ENCODE measurements at regions not wholly inside any gene's neighbourhood (a gene's known extent, or its start where the extent isn't known, plus 50 kb on each side); places are given as distances from the start of the nearest gene placed in this dataset.
"Not testable (repeated sequence)": the region's sequence is repeated elsewhere in the genome, so short reads cannot be mapped to it uniquely, and the experiment has no call there.

DNA sequence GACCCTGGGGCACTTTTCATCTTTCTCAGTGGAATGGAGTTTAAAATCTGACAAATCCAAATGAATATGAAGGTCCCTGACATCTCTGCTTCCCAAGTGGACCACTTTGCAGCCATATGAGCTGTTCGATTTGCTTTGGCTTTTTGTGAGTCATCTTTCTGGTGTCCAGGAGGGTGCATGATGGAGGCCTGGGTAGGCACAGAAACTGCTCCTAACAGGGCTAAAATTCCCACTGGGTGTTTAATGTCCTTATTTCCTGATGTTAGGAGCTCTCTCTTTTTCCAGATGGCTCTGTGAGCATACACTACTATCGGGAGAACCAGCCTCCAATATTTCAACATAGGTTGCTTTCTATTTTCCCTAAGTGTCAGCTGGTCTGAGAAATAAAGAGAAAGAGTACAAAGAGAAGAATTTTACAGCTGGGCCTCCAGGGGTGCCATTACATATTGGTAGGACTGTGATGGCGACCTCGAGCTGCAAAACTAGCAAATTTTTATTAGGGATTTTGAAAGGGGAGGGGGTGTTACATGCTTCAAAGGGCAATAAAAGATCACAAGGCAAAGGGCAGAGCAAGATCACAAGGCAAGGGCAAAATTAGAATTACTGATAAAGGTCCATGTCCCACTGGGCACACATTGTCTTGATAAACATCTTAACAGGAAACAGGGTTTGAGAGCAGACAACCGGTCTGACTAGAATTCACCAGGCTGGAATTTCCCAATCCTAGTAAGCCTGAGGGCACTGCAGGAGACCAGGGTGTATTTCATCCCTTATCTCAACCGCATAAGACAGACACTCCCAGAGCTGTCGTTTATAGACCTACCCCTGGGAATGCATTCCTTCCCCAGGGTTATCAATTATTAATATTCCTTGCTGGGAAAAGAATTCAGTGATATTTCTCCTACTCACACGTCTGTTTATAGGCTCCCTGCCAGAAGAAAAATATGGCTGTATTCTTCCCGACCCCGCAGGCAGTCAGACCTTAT lies 236.7 kb upstream of the SGCD start:
- not testable (repeated sequence) for DNase-seq

DNA sequence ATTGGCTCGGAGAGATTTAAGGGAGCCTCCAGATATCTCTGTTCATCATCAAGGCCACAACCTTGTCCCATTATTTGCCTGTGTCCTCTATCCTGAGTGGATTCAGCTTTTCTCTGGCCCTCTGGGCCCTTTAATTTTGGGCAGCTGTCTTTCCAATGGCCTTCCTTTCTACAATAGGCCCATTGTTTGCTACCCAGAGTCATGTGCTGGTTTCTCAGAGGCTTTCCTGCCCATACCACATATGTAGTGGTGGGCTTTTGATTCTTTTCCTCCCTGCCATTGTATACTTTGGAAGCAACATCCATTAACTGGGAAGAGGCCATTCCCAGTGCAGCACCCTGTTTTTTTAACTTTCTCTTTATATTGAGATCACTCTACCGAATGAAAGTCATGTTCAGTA lies 233.9 kb upstream of the SGCD start:
- no peak for DNase-seq

DNA sequence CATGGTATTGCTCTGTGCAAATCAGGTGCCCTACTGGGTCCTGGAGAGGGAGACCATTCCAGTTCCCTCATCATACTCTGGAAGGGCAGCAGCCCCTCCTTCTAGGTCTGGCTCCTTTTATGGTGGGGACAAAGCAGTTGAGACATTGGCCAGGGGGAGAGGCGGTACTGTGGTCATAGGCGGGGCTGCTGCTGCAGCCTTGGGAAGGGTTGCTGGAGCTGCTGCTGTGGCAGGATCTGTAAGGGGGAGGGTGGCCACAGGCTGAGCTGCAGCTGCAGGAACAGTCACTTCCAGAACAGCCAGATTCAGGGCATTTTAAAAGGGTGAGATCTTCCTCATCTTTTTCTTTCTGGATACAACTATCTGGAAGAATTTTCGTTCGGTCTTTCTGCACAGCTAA lies 233.0 kb upstream of the SGCD start:
- DNase-seq, result no peak

DNA sequence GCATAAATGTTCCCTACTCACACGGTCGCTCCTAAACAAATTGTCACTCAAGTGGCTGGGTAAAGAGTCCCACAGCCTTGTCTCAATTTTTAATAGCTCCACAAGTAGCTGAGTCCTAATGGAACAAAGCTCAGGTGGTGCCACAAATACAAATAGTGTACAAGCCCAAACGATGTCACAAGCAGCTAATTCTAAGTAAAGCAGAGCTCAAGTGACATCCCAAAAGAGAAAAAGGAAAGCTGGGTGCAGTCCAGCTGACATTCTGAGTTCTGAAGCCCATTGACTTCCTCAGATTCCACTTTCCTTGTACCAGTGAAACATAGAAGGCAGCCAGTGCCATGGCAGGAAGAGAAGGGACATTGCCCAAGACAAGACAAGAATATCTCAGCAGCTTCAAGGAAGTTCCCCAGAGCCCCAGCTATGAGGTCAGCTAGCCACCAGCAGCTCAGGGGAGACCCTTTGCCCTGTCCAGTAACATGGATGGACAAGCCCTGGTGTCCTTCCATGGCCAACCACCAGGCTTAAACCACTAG lies 231.2 kb upstream of the SGCD start:
- no peak for DNase-seq

DNA sequence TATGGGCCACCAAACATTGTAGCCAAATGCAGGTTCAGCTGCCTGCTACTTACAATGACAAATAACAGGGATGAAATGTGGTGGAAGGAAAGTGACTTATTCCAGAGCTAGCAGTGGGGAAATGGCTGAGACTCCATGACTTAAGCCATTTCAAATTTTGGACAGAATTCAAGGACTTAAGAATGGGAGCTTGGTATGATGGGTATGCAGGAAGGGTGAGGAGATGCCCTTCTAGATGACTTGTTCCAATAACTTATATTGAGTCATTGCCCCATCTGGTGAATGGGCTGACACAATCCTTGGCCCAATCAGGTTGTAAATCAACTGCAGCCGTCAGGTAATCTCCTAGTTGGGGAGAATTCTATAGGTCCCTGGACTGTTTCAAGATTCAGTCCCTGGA lies 230.7 kb upstream of the SGCD start:
- DNase-seq, result no peak

DNA sequence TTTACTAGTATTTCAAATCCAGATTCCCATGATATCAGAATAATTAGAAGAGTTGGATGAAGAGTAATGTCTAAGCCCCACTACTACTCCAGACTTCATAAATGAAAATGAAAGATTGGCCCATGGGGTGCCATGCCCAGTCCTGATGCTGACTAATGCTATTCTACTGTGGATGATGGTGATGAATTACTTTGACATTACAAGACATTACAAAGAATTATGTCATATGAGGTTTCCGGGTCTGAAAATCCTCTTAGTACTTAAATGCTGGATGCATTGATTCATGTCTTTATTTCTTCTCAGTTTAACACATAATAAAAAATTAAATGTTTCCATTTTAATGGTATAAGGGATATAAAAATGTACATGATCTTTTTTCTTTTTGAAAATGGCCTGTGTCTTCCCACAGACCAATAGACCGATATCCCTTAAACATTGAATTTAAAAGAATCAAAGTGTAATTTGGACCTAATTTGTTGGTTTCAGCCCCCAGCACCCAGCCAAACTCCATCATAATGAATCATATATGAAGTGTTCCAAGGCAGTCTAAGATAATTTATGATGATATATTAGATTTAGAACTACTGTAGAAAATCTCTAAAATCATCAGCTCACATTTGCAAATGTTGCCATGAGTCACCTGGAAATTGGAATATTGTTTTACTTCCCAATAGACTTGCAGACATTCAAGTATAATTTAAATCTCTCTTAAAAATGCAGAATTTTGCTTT lies 223.6 kb upstream of the SGCD start:
- no peak for DNase-seq

DNA sequence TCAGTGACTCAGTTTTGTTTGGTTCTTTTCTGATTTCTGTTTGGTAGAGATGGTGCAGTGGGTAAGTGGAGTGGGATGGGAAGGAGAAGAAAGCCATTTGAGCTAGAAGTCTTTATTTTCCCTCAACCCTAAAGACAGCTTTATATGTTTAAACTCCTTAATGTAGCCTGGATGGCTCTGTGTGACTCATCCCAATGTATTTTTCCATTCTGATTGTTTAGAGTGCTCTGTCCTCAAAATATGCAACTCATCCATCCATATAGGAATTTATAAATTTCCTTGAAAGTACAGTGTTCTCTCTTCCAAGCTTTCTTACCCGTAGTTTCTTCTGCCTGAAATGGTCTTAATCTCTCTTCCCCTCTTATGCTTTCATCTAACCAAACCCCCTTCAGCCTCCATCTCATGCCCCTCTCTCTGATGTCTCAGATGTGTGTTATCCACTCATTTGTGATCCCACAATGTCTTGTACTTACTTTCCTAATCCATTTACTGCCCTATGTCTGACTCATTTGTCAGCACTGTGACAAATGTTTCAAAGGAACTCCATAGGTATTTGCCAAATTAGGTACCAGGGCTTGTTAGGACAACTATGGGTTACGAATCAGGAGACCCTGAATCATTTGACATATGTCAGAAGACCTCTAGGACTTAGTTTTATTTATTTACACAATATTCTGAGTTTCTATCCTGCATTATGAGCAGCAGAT lies 217.5 kb upstream of the SGCD start:
- DNase-seq, result no peak

DNA sequence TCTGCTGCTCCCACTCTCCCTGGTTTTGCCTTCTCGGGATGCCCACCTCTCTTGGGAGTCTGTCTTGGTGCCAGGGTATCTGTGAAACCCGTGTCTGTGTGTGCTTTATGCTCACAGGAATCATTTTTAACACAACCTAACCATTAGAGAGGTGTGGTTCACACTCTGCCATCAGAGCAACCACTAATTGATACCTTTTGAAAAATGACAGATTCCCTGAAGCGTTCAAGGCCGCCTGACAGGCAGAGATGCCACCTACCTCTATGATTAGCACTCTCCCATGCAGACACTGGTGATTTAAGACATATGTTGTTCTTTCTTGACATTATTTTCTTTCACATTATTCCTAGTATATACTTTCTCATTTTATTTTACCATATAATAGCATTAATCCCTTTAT lies 207.3 kb upstream of the SGCD start:
- no peak for DNase-seq

DNA sequence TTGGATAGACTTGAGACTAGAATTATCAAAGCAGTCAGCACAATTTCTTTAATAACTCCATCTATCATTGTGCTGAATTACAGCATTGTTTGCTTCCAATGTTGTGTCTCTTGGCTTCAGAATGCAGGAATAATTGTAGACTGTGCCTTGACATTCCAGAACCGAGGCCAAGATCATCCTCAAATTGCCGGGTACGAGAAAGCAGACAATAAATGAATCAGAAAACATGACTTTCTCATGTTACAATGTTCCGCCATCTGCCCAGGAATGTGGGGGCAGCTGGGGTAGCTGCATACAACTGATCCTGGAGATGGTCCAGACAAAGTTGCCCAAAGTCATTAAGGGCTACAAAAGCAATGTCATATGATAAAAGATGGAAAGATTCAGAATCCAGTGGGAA lies 206.2 kb upstream of the SGCD start:
- no peak for DNase-seq

DNA sequence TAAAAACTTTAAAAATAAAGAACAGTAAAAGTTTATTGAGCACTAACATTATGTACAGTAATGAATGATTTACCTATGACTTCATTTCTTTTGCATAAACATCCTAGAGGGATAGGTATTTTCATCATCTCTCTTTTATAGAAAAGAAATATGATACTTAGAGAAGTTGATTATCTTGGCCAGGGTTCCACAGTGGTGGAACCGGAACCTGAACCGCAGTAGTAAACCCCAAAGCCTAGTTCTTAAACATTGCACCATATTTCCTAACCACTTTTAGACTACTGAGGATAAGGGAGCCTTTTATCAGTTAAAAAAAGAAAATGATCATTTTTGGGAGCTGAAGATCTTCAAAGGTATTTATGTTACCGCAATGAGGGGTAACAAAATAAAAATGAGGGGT lies 205.7 kb upstream of the SGCD start:
- DNase-seq, result no peak

DNA sequence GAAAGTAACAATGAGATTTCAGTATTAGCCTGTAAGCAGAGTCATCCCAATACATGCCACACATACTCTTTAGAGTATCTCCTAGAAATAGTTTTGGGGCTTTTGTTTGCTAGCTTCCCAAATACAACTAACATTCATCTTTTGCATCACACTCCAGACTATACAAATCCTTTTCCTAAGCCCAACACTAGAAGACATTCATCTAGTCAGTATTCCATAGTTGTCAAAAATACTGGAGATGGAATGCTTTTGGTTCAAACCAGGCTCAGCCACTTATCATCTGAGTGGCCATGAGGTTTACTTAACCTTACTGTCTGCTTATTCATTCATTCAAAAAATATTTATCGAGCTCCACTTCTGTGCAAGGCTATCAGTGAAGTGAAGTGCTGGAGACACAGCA lies 205.1 kb upstream of the SGCD start:
- no peak for DNase-seq

DNA sequence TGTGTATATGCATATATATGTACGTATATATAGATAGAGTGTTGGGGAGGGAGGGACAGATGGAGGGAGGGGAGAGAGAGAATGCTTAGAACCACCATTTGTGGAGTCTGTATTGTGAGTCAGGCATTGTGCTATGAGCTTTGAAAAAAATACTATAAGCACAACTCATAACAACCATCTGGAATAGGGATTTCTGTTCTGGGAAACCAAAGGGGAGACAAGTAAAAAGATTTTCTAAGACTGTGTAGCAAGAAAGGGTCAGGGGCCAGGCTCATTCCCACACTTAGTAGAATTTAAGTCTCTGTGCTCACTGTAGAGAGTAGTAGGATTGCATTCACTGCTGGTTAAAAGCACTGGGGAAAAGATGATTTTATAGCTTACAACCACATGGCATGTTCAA lies 202.3 kb upstream of the SGCD start:
- DNase-seq, result no peak

DNA sequence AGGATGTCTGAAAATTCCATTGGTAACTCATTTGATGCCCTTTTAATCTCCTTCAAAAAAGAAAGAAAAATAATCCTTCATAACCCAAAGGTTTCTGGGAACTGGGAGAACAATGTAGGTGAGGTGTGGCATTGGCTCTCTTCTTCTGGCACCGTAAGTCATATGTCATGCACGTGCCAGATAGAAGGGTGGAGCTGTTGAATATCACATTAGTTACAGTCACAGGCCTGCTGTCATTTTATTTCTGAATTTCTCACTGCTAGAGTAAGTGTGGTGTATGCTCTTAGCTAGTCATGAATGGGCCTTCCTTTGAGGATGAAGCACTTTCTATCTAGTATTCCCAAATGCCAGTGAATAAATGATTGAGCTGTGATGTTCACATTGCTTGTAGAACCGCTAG lies 201.8 kb upstream of the SGCD start:
- no peak for DNase-seq

DNA sequence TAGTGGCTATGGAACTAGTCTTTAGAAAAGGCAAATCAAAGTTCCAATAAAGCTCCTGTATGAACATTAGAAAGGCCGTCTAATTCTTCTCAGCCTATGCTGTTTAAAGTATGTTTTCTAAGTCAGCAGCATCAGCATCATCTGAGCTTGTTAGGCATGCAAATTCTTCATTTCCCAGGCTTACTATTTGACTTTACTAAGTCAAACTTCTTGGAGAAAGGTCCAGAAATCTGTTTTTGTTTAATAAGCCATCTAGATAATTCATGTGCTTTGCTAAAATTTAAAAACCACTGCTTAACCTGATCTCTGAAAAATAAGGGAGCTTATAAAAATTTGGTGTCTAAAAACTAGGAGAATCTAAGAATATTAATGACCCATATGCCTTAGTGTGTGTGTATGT lies 200.2 kb upstream of the SGCD start:
- no peak for DNase-seq

DNA sequence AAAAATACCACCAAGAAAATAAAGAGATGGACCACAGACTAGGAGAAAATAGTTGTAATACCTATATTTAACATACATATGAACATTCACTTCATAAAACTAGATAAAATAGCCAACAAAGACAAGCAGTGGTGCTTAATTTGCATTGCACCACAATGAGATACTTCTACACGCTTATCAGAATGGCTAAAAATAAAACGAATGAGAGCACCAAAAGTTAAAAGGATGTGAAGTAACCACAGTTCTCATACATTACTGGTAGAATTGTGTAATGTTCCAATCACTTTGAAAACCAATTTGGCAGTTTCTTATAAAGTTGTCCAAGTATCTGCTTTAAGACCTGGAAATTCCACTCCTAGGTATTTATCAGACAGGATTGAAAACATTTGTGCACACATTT lies 198.9 kb upstream of the SGCD start:
- no peak for DNase-seq

DNA sequence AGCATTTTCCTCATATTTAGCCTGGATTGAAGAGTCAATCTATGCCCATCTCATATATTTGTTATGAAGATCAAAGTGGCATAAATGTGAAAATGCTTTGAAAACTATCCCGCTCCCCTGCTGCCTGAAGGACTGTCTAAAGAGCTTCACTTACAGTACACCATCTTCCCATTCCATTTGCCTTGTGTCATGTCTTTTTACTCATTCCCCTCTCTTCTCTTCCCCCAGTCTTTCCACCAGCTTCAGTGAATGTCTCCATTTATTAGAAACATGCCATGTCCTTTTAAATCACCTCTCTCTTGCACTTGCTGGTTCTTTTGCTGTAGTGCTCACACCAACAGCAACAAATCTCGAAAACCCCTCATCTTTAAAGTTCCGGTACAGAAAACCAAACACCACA lies 192.7 kb upstream of the SGCD start:
- no peak for DNase-seq

DNA sequence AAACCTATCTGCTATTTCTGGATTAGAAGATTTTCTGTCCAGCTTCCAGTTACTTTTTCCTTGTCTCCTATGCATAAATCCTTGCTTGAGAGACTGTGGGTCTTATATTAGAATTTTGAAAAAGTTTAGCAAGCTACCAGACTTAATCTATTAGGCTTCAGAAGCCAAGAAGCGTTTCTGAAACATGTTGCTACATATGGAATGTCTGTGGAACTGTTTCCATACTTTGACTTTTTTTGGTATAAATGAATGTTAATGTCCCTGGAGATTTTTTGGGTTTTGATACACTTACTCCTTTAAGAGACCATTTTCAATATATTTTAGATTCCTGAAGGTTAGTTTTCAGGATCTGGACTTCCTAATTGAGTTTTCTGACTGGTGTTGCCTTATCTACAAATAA lies 191.4 kb upstream of the SGCD start:
- no peak for DNase-seq

DNA sequence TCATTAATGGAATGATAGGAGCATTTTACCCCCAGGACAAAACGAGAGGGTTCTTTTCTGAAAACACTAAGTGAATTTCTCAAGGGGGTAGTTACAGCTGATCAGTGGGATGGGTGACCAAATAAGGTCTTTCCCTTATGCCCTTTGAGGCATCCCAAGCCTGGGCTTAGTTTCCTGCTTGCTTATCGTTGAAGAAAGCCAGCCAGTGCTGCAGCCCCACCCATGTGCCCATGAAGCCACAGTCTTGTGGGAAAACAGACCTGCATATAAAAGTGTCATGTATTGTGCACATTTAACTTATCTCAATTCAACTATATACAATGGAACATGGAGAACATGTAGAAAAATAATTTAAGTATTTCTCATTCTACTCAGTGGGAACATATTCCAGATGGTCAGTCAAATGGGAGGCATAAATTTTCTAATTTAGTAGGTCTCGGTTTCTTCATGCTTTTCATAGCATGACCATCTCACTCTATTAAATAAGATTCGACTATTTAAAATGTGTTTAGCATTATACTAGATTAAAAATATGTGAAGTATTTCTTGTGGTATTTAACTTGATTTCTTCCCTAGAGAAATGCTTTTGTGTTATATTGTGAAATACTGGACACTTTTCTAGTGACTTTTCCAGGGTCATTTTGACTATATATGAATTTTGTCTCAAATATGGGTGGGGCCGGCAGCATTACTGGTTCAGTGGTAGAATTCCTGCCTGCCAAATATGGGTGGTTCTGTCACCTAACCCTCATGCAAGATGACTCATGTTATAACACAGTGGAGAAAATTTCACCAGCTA lies 189.7 kb upstream of the SGCD start:
- DNase-seq, result no peak

DNA sequence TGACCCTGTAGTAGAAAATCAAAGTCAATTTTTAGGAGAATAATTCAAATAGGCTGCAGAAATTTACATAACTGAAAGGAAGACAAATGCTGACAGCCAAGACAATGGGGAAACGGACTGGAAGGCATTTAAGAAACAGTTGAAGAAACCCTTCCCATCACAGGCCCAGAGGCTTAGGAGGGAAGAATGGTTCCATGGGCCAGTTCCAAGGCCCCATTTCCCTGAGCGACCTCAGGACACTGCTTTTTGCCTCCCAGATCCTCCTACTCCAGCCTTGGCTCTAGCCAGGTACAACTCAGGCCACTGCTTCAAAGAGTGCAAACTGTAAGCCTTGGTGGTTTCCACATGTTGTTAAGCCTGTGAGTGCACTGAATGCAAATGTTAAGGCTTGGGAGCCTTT lies 184.1 kb upstream of the SGCD start:
- no peak for DNase-seq

DNA sequence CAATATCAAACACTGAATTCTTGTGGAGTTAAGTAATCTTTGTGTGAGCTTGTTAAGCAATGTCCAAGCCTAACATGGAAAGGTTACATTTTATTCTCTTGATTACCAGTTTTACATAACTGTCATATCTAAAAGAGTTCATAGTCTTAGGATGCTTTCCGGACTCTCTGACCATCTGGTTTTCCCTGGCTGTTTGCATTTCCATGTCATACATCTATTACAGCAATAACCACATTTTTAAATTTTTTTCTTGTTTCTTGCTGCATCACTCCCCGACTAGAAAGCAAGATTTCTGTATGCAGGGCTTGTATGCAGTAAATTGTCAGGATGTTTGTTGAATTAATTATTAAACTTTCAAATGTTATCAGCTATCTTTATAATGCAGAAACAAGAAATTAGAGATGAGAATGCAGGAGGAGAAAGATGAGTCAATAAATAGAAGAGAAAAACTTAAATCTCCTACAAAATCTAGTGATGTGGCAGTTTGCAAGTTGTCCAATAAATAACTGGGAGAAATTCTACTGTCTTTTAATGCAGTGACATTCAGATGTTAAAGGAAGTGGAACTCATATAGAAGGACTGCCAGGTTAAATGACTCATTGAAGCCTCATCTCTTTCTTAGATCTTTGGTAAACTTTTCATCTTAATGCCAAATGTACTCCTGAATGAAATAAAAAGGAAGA lies 179.6 kb upstream of the SGCD start:
- DNase-seq, result no peak

DNA sequence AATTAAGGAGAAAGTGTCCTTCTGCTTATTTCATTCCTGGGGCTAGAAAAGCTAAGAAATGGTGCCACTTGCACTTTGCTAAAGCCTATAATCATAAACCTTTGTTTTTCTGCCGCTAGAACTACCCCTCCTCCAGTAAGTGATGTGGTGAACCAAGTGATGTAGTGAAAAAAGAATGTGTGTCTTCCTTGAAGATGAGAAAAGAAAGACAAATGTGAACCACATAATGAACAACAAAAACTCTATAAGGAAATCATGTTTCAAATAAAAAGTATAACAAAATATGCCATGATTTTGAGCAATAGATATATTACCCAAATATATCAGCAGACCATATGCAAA lies 179.0 kb upstream of the SGCD start:
- DNase-seq, result no peak

DNA sequence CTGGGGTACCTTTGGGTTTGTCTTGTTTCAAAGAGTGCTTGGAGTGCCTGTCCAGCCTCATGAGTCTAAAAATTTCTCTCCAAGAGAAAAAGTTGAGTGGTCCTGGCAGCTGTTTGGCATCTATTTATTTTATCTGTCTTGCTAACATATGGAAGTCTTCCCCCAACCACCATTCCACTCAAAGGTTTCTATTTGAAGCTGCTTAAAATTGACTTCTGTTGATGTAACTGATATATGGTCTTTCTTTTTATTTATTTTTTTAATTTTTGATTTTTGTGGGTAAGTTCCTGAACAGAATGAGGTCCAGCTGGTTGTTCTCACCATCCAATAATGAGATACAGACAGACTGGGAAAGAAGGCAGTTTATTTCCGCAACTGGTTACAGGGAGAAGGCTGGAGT lies 178.7 kb upstream of the SGCD start:
- DNase-seq, result no peak

All from NCI-H1092 (cell line).